ENCODE measurements at regions not wholly inside any gene's neighbourhood (a gene's known extent, or its start where the extent isn't known, plus 50 kb on each side); places are given as distances from the start of the nearest gene placed in this dataset.

DNA sequence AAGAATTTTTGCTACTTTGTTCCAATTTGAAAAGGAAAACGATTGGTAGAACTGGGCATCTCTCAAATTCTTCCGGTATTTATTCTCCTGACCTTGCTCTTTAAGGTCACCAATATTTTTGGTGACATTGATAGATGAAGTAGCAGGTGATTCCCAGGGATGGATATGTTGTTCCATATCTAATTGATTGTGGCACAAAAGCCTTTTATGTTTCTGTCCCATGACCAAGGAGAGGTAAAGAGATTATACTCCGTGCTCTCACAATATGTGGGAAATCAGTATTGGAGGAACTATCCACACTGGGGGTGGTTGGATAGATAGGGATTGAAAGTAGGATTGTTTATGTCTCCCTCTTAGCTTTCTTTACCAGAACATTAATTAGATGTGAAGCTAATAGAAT is 61.7 kb upstream of the LRIG3 start:
- Histone ChIP-seq H3K36me3 (ENCODE audit: insufficient read depth, low read length) (no peaks in the 10 kb centered on the region), H3K9me2 (replicated peaks; ENCODE audit: low read depth, low read length) (no peaks in the 10 kb centered on the region), H3K4me1 (ENCODE audit: insufficient read depth, low read length, poor library complexity, severe bottlenecking) (no peaks in the 10 kb centered on the region), H3K27me3 (ENCODE audit: insufficient read depth, low read length, poor library complexity, severe bottlenecking) (no peaks in the 10 kb centered on the region), H2AFZ (ENCODE audit: low read length) (no peak overlapping the region), H3F3A (ENCODE audit: low read depth) (no peaks in the 10 kb centered on the region), H3K4me2 (ENCODE audit: low read depth, low read length, poor library complexity, severe bottlenecking) (no peak overlapping the region), H3K9me3 (ENCODE audit: insufficient read depth, low read depth, low read length) (no peaks in the 10 kb centered on the region), H4K20me1 (ENCODE audit: insufficient read depth, low read length, poor library complexity, severe bottlenecking) (no peaks in the 10 kb centered on the region), H3K79me2 (ENCODE audit: insufficient read depth, low read length) (no peaks in the 10 kb centered on the region), H3K9ac (ENCODE audit: low read depth, low read length, poor library complexity, severe bottlenecking) (no peak overlapping the region), H3K4me3 (ENCODE audit: low read length, poor library complexity, severe bottlenecking) (no peak overlapping the region)
- TF ChIP-seq, protein P1, sequence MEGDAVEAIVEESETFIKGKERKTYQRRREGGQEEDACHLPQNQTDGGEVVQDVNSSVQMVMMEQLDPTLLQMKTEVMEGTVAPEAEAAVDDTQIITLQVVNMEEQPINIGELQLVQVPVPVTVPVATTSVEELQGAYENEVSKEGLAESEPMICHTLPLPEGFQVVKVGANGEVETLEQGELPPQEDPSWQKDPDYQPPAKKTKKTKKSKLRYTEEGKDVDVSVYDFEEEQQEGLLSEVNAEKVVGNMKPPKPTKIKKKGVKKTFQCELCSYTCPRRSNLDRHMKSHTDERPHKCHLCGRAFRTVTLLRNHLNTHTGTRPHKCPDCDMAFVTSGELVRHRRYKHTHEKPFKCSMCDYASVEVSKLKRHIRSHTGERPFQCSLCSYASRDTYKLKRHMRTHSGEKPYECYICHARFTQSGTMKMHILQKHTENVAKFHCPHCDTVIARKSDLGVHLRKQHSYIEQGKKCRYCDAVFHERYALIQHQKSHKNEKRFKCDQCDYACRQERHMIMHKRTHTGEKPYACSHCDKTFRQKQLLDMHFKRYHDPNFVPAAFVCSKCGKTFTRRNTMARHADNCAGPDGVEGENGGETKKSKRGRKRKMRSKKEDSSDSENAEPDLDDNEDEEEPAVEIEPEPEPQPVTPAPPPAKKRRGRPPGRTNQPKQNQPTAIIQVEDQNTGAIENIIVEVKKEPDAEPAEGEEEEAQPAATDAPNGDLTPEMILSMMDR (conservative IDR thresholded peaks at IDR 0.05; ENCODE audit: low read length), result no peak
- no peak for TF ChIP-seq EZH2phosphoT487 (IDR thresholded peaks at IDR 0.05; ENCODE audit: borderline replicate concordance)

DNA sequence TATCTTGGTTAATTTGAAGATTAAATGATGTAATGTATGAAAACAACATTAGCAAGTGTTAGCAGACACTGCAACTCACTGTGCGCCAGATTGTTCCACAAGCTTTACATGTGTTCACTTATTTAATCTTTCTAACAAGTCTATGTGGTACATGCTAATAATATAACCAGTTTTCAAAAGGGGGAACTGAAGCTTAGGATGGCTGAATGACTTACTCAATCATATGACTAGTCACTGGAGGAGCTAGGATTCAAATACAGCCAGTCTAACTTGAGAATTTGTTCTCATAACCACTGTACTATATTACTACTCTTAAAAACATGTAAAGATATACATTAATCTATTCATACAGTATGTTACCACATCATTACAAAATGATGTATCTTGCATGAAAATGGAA is 60.5 kb upstream of the LRIG3 start:
- H3F3A ChIP-seq (ENCODE audit: low read depth), result no peaks in the 10 kb centered on the region
- no peaks in the 10 kb centered on the region for H3K27me3 ChIP-seq (ENCODE audit: insufficient read depth, low read length, poor library complexity, severe bottlenecking)
- no peaks in the 10 kb centered on the region for H3K9me2 ChIP-seq (replicated peaks; ENCODE audit: low read depth, low read length)
- H3K9ac ChIP-seq (ENCODE audit: low read depth, low read length, poor library complexity, severe bottlenecking), result no peak overlapping the region
- H3K79me2 ChIP-seq (ENCODE audit: insufficient read depth, low read length), result no peaks in the 10 kb centered on the region
- H3K9me3 ChIP-seq (ENCODE audit: insufficient read depth, low read depth, low read length), result no peaks in the 10 kb centered on the region
- no peaks in the 10 kb centered on the region for H4K20me1 ChIP-seq (ENCODE audit: insufficient read depth, low read length, poor library complexity, severe bottlenecking)
- H3K4me1 ChIP-seq (ENCODE audit: insufficient read depth, low read length, poor library complexity, severe bottlenecking), result no peaks in the 10 kb centered on the region
- no peak for TF ChIP-seq EZH2phosphoT487 (IDR thresholded peaks at IDR 0.05; ENCODE audit: borderline replicate concordance)
- TF ChIP-seq, protein P1 (conservative IDR thresholded peaks at IDR 0.05; ENCODE audit: low read length), result no peak
- H2AFZ ChIP-seq (ENCODE audit: low read length), result no peak overlapping the region
- H3K36me3 ChIP-seq (ENCODE audit: insufficient read depth, low read length), result no peaks in the 10 kb centered on the region
- no peak overlapping the region for H3K4me2 ChIP-seq (ENCODE audit: low read depth, low read length, poor library complexity, severe bottlenecking)
- no peak overlapping the region for H3K4me3 ChIP-seq (ENCODE audit: low read length, poor library complexity, severe bottlenecking)

DNA sequence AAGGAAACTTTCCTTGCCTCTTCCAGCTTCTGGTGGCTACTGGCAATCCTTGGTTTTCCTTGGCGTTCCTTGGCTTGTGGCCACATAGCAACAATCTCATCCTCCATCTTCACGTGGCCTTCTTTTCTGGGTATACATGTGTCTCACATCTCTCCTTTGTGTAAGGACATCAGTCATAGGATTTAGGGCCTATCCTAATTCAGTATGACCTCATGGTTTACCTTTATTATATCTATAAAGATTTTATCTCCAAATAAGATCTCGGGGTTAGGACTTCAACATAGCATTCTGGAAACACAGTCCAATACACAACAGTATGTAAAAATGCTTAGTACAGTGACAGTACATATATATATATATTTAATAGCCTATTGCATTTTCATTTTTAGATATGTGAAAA is 58.4 kb upstream of the LRIG3 start:
- H3F3A ChIP-seq (ENCODE audit: low read depth), result no peaks in the 10 kb centered on the region
- H2AFZ ChIP-seq (ENCODE audit: low read length), result no peak overlapping the region
- H3K4me3 ChIP-seq (ENCODE audit: low read length, poor library complexity, severe bottlenecking), result no peak overlapping the region
- H3K36me3 ChIP-seq (ENCODE audit: insufficient read depth, low read length), result no peaks in the 10 kb centered on the region
- no peak for TF ChIP-seq EZH2phosphoT487 (IDR thresholded peaks at IDR 0.05; ENCODE audit: borderline replicate concordance)
- TF ChIP-seq, protein P1 (conservative IDR thresholded peaks at IDR 0.05; ENCODE audit: low read length), result no peak
- no peaks in the 10 kb centered on the region for H3K4me1 ChIP-seq (ENCODE audit: insufficient read depth, low read length, poor library complexity, severe bottlenecking)
- no peaks in the 10 kb centered on the region for H3K9me2 ChIP-seq (replicated peaks; ENCODE audit: low read depth, low read length)
- no peak overlapping the region for H3K9ac ChIP-seq (ENCODE audit: low read depth, low read length, poor library complexity, severe bottlenecking)
- H3K4me2 ChIP-seq (ENCODE audit: low read depth, low read length, poor library complexity, severe bottlenecking), result no peak overlapping the region
- H3K9me3 ChIP-seq (ENCODE audit: insufficient read depth, low read depth, low read length), result no peaks in the 10 kb centered on the region
- no peaks in the 10 kb centered on the region for H4K20me1 ChIP-seq (ENCODE audit: insufficient read depth, low read length, poor library complexity, severe bottlenecking)
- no peaks in the 10 kb centered on the region for H3K79me2 ChIP-seq (ENCODE audit: insufficient read depth, low read length)
- no peaks in the 10 kb centered on the region for H3K27me3 ChIP-seq (ENCODE audit: insufficient read depth, low read length, poor library complexity, severe bottlenecking)
